GM12873 (cell line): ENCODE measurements at regions not wholly inside any gene's neighbourhood (a gene's known extent, or its start where the extent isn't known, plus 50 kb on each side); places are given as distances from the start of the nearest gene placed in this dataset.

Source experiments
- TF ChIP-seq, protein P1 (sequence below): IDR thresholded peaks from 2 replicates; pipeline ENCODE4 v1.5.1; 2012; ENCODE audit warnings: low read depth, mild to moderate bottlenecking, moderate library complexity, low read length, control low read depth; ENCODE audit not compliant: insufficient read depth; ENCODE audit errors: missing control alignments

DNA sequence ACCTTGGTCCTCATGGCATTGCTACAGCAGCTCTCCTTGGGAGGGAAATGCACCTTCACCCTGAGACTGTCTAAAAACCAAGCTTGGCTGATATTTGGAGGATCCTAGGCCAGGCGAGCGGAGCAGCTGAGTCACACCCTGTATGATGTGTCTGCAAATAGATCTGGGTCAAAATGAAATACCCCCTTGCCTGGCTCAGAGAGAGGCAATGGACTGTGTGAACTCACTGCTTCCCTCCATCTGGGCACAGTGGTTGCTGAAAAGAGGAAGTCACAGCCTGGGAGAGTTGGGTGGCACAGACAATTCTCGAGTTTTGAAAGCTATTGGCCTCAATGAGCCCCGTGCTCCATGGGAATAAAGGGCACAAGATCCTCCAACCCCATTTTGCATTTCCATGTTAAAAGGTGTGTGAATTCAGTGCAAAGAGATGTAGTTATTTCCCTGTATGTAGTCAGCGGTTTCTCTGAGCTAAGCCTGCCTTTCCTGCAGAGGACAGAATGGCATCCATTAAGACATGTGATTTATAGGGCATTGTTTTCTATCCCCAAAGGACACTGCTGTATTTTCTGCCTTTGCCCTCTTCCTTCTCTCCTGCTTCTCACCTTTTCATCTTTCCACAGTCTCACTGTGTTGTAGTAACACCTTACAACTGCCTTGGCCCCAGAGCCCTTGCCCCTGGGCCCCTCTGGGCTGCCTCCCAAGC lies 177.2 kb downstream of the GADD45G start:
- TF ChIP-seq, protein P1, sequence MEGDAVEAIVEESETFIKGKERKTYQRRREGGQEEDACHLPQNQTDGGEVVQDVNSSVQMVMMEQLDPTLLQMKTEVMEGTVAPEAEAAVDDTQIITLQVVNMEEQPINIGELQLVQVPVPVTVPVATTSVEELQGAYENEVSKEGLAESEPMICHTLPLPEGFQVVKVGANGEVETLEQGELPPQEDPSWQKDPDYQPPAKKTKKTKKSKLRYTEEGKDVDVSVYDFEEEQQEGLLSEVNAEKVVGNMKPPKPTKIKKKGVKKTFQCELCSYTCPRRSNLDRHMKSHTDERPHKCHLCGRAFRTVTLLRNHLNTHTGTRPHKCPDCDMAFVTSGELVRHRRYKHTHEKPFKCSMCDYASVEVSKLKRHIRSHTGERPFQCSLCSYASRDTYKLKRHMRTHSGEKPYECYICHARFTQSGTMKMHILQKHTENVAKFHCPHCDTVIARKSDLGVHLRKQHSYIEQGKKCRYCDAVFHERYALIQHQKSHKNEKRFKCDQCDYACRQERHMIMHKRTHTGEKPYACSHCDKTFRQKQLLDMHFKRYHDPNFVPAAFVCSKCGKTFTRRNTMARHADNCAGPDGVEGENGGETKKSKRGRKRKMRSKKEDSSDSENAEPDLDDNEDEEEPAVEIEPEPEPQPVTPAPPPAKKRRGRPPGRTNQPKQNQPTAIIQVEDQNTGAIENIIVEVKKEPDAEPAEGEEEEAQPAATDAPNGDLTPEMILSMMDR, result no peak

DNA sequence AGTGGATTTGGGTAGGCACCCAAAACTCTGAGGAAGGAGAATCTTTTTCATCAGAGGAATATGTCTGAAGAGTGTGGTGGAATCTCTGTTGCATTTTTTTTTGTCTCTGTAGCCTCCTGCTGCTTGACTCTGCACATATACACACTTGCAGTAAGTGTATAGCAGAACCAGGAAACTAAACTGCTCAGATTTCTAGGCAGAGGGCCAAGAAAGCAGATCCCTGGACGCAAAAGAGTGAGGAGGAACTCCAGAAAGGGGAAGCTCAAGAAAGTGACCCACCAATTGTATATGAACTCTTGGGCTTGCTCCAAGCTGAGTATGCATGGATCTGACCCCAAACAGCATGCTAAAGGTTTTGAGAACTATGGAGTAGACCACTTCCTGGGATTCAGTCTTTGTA lies 181.8 kb downstream of the GADD45G start:
- TF ChIP-seq, protein P1, result no peak

DNA sequence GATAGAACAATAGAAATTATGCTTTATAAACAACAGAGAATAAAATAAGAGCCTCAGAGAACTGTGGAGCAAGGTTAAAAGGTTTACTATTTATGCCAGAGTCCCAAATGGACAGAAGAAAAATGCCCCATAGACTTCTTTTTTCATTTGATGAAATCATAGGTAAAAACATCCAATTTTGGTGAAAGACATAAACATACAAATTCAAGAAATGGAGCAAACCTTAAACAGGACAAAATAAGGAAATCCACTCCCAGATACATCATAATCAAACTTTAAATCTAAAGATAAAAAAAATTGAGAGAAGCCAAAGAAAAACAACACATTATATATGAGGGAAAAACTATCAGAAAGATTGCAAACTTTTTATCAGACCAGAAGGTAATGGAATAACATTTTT lies 182.8 kb downstream of the GADD45G start:
- TF ChIP-seq, protein P1, result no peak

DNA sequence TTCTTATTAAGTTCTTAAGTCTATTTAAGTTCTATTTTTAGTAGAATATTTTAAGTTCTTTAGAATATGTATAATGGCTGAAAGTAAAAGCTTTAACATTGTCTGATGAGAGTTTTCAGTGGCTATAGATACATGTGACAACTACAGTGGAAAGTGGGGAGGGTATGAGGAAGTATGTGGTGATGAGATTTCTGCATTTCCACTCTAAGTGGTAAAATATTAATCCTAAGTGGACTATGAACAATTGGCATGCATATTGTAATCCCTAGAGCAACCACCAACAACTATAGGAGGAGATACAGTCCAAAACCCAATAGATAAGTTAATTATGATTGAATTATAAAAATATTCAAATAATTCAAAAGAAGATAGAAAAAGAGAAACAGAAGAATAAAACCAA lies 183.6 kb downstream of the GADD45G start:
- TF ChIP-seq, protein P1, result no peak

DNA sequence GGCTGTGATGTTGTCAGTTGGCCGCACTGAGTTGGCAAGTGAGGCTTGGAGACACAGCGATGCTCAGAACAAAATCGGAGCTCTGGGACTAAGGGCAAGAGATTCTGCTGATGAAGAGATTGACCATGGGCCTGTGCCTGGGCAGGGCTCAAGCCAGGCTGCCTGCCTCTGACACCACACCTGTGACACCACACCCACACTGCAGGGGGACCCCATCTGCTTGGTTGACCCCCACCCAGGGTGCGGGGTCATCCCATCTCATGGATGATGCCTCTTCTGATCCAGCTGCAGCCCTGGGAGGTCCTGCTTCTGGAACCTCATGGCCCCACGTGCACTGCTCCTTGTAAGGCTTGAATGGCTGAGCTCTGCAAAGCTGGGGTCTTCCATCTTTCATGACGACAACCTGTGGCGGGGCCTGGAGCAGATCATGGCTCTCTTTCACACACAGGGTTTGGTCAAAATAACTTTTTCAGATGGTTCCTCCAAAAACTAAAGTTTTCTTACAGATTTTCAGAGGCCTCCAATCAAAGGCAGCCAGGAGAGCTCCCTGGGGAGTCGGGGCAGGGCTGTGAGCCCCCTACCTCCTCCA lies 185.2 kb downstream of the GADD45G start:
- TF ChIP-seq, protein P1, result no peak

DNA sequence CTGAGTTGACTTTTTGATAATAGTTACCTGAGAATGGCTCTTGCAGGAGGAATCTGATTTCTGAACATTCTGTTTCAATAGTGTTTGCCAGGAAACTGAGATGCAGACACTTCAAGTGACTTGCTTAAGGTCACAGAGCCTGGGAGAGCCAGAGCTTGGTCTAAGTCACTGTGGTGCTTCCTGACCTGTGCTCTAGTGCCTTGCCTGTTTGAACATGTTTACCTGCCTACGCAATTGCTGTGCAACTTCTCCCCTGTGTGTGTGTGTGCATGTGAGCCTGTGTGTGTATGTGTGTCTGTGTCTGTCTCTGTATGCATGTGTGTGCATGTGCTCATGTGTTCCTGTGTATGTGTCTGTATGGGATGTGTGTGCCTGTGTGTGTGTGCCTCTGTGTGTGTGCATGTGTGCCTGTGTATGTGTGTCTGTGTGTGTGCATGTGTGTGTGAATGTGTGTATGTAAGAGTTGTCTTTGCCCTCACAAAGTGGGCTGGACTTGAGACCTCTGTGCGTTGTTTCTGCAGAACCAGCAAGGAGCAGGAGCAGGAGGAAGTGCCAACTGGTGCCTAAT lies 185.8 kb downstream of the GADD45G start:
- TF ChIP-seq, protein P1, result no peak

DNA sequence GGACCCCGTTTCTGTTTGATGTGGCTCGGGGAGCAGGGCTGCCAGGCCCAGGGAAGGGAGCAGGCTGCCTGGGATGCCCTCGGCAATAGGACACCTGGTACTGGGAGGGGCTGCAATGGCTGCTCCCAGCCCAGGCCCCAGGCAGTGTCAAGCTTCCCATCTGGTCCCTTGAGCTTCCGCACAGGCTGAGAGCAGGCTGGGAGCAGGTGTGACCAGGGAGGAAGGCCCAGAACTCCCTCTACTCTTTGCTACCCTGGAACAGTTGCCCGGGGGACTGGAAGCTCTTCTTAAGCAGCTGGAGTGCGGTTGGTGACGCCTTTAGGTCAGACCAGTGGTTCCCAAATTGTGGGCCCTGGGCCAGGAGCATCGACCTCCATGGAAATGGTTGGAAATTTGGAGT lies 186.9 kb downstream of the GADD45G start:
- TF ChIP-seq, protein P1, result no peak
